ENCODE measurements at regions not wholly inside any gene's neighbourhood (a gene's known extent, or its start where the extent isn't known, plus 50 kb on each side); places are given as distances from the start of the nearest gene placed in this dataset.

GRCh38 chr2:7355781-7356180, 438.6 kb downstream of the RNF144A start:
- TF ChIP-seq CTCF (IDR thresholded peaks at IDR 0.05): no peak
- TF ChIP-seq POLR2A (IDR thresholded peaks at IDR 0.05): no peak
- no peak for TF ChIP-seq EP300 (IDR thresholded peaks at IDR 0.05)
- TF ChIP-seq POLR2AphosphoS5 (IDR thresholded peaks at IDR 0.05): no peak
